Esophagus squamous epithelium (tissue), 5 donors: ENCODE measurements at regions not wholly inside any gene's neighbourhood (a gene's known extent, or its start where the extent isn't known, plus 50 kb on each side); places are given as distances from the start of the nearest gene placed in this dataset.

Source experiments
- DNase-seq: peaks from one replicate; lab custom pipeline; 2025; lab: John Stamatoyannopoulos, UW
- H3K27ac ChIP-seq, 4 donors: fragments of 200-600 bp; sonication (generic); one replicate each; pipeline ENCODE4 v1.5.1; 2016 to 2019; ENCODE audit warnings: mild to moderate bottlenecking in 1 of 4
- H3K27me3 ChIP-seq, 4 donors: fragments of 200-600 bp; sonication (generic); 1 replicate in 3 of 4; 2 replicates in 1 of 4; pipeline versions ENCODE4 v1.5.1 to v1.6.0; 2017 to 2021; ENCODE audit warnings: antibody characterized with exemption in 1 of 4
- H3K36me3 ChIP-seq, 3 donors: fragments of 200-600 bp; sonication (generic); one replicate each; pipeline ENCODE4 v1.5.1; 2016 to 2019
- H3K4me1 ChIP-seq, 3 donors: fragments of 200-600 bp; sonication (generic); one replicate each; pipeline ENCODE4 v1.5.1; 2017 to 2019
- H3K4me3 ChIP-seq, 4 donors: fragments of 200-600 bp; sonication (generic); 1 replicate in 3 of 4; 2 replicates in 1 of 4; pipeline ENCODE4 v1.5.1; 2016 to 2019; ENCODE audit warnings: mild to moderate bottlenecking in 2 of 4, moderate library complexity in 1 of 4
- H3K9me3 ChIP-seq, 3 donors: fragments of 200-600 bp; sonication (generic); one replicate each; pipeline ENCODE4 v1.5.1; 2016 to 2019
- CTCF ChIP-seq, 6 experiments: fragments of 450-650 bp in 4 of 6; fragments of 200-600 bp in 2 of 6; sonication (generic) in 2 of 6; IDR thresholded peaks; one replicate each; pipeline ENCODE4 v1.5.1; 2016 to 2019; ENCODE audit warnings: antibody characterized with exemption in 6 of 6, mild to moderate bottlenecking in 4 of 6, moderate library complexity in 4 of 6
- POLR2A ChIP-seq, 4 donors: fragments of 450-650 bp; IDR thresholded peaks; one replicate each; pipeline ENCODE4 v1.6.1; 2017; ENCODE audit warnings: antibody characterized with exemption in 4 of 4, mild to moderate bottlenecking in 4 of 4, moderate library complexity in 3 of 4
- WGBS, 2 donors: methylation state at CpG; one replicate each; pipeline ENCODE4 v1.1.5; 2018; 5-methylcytosine and 5-hydroxymethylcytosine counted together
- intact Hi-C: fragments of 100-400 bp; cut with DNase I; formaldehyde crosslinking; loops from one replicate; pipeline ENCODE4 v1.15.0; 2022
- donor health status: DM: yes; HTN: yes; CAD: no.

GRCh38 chr16:5427571-5427970, 330.0 kb upstream of the EEF2KMT start:
- H3K9me3 ChIP-seq: no peaks in the 10 kb centered on the region
- H3K27ac ChIP-seq: no peak overlapping the region
- H3K36me3 ChIP-seq: no peaks in the 10 kb centered on the region
- DNase-seq: no peak
- 74 to 79% methylated on average over 7 of the region's 7 CpGs for WGBS, 2 donors
- TF ChIP-seq POLR2A (IDR thresholded peaks at IDR 0.05) (no peak), CTCF (IDR thresholded peaks at IDR 0.05) (no peak)
- no peaks in the 10 kb centered on the region for H3K4me1 ChIP-seq
- peaks cover 0 to 8% (median 0%) of the 10 kb centered on the region in 4 donors for H3K27me3 ChIP-seq
- H3K4me3 ChIP-seq: no peak overlapping the region
- intact Hi-C loops: no loop called here

- 83 to 89% methylated on average over 4 of the region's 4 CpGs for WGBS, 2 donors
Measured at GRCh38 chr16:5422643-5423496, 325.3 kb upstream of the EEF2KMT start.

GRCh38 chr16:5422047-5422446, 324.5 kb upstream of the EEF2KMT start:
- no peaks in the 10 kb centered on the region for H3K9me3 ChIP-seq
- no peak for DNase-seq
- no peak overlapping the region for H3K27ac ChIP-seq
- no peak for TF ChIP-seq CTCF (IDR thresholded peaks at IDR 0.05)
- no peak for TF ChIP-seq POLR2A (IDR thresholded peaks at IDR 0.05)
- no peaks in the 10 kb centered on the region for H3K36me3 ChIP-seq
- H3K4me1 ChIP-seq: no peaks in the 10 kb centered on the region
- 35 to 43% methylated on average over 2 to 3 of the region's 3 CpGs for WGBS, 2 donors
- no peak overlapping the region for H3K4me3 ChIP-seq
- peaks cover 0 to 3% (median 0%) of the 10 kb centered on the region in 4 donors for H3K27me3 ChIP-seq
- intact Hi-C loops: no loop called here

More at GRCh38 chr16:5422643-5423496, 325.3 kb upstream of the EEF2KMT start:
- DNase-seq: no peak
- no peak for TF ChIP-seq POLR2A (IDR thresholded peaks at IDR 0.05)
- TF ChIP-seq CTCF (IDR thresholded peaks at IDR 0.05): no peak
- no peak overlapping the region for H3K4me3 ChIP-seq
- peaks cover 0 to 3% (median 0%) of the 10 kb centered on the region in 4 donors for H3K27me3 ChIP-seq
- no peaks in the 10 kb centered on the region for H3K9me3 ChIP-seq
- H3K36me3 ChIP-seq: no peaks in the 10 kb centered on the region
- no peak overlapping the region for H3K27ac ChIP-seq
- H3K4me1 ChIP-seq: no peaks in the 10 kb centered on the region
- intact Hi-C loops: no loop called here

- H3K4me1 ChIP-seq: no peaks in the 10 kb centered on the region
- WGBS, 2 donors: 49 to 61% methylated on average over 5 of the region's 5 CpGs
- no peaks in the 10 kb centered on the region for H3K9me3 ChIP-seq
- H3K27me3 ChIP-seq: no peaks in the 10 kb centered on the region
- no peak for DNase-seq
- H3K27ac ChIP-seq: no peak overlapping the region
- H3K36me3 ChIP-seq: no peaks in the 10 kb centered on the region
- TF ChIP-seq CTCF (IDR thresholded peaks at IDR 0.05) (no peak), POLR2A (IDR thresholded peaks at IDR 0.05) (no peak)
- no peak overlapping the region for H3K4me3 ChIP-seq
- intact Hi-C loops: no loop called here
Measured at GRCh38 chr16:5416013-5416412, 318.4 kb upstream of the EEF2KMT start.

- TF ChIP-seq POLR2A (IDR thresholded peaks at IDR 0.05) (no peak), CTCF (IDR thresholded peaks at IDR 0.05) (no peak)
- H3K4me1 ChIP-seq: no peaks in the 10 kb centered on the region
- H3K27ac ChIP-seq: no peak overlapping the region
- H3K9me3 ChIP-seq: no peaks in the 10 kb centered on the region
- intact Hi-C loops: no loop called here
- no peak overlapping the region for H3K4me3 ChIP-seq
- no peaks in the 10 kb centered on the region for H3K27me3 ChIP-seq
- DNase-seq: no peak
- 41 to 51% methylated on average over 6 to 7 of the region's 7 CpGs for WGBS, 2 donors
- no peaks in the 10 kb centered on the region for H3K36me3 ChIP-seq
Measured at GRCh38 chr16:5415123-5415522, 317.5 kb upstream of the EEF2KMT start.
